HepG2 (cell line): ENCODE measurements at regions not wholly inside any gene's neighbourhood (a gene's known extent, or its start where the extent isn't known, plus 50 kb on each side); places are given as distances from the start of the nearest gene placed in this dataset.

Source experiments
- AHR ChIP-seq: IDR thresholded peaks from 2 replicates; pipeline ENCODE4 v1.6.1; 2018; ENCODE audit warnings: missing genetic modification reagents, missing compliant biosample characterization
- ATAD3A ChIP-seq: sonication (generic); formaldehyde crosslinking; IDR thresholded peaks from 2 replicates; pipeline ENCODE4 v1.4.0; 2020; ENCODE audit warnings: missing genetic modification reagents
- CBX1 ChIP-seq: IDR thresholded peaks from one replicate; pipeline ENCODE4 v1.6.1; 2016; ENCODE audit warnings: antibody characterized with exemption, low read depth
- ERF ChIP-seq: IDR thresholded peaks from 2 replicates; pipeline ENCODE4 v1.6.1; 2018; ENCODE audit warnings: missing biosample characterization, missing genetic modification reagents
- FOXC1 ChIP-seq: sonication (generic); formaldehyde crosslinking; IDR thresholded peaks from 2 replicates; pipeline ENCODE4 v1.8.0; 2022; ENCODE audit warnings: mild to moderate bottlenecking, missing genetic modification reagents, borderline replicate concordance
- HNF4A ChIP-seq: sonication (generic); formaldehyde crosslinking; IDR thresholded peaks from 2 replicates; pipeline ENCODE4 v1.4.0; 2020; ENCODE audit warnings: missing genetic modification reagents
- IKZF4 ChIP-seq: sonication (generic); formaldehyde crosslinking; IDR thresholded peaks from 2 replicates; pipeline ENCODE4 v1.5.1; 2020; ENCODE audit warnings: borderline replicate concordance, mild to moderate bottlenecking, low read depth, missing genetic modification reagents; ENCODE audit errors: not compliant biosample characterization
- KLF11 ChIP-seq: IDR thresholded peaks from 2 replicates; pipeline ENCODE4 v1.6.1; 2016; ENCODE audit warnings: missing compliant biosample characterization
- MAFG ChIP-seq: sonication (generic); formaldehyde crosslinking; IDR thresholded peaks from 2 replicates; pipeline ENCODE4 v1.5.1; 2020; ENCODE audit warnings: mild to moderate bottlenecking, missing genetic modification reagents
- NCOA1 ChIP-seq: sonication (generic); formaldehyde crosslinking; IDR thresholded peaks from 2 replicates; pipeline ENCODE4 v1.9.0; 2021; ENCODE audit warnings: missing genetic modification reagents
- NR2C2 ChIP-seq: sonication (generic); formaldehyde crosslinking; IDR thresholded peaks from 2 replicates; pipeline ENCODE4 v1.4.0; 2020; ENCODE audit warnings: missing genetic modification reagents, mild to moderate bottlenecking, moderate library complexity, borderline replicate concordance
- POLR2AphosphoS5 ChIP-seq: IDR thresholded peaks from 2 replicates; pipeline ENCODE4 v1.6.1; 2012; ENCODE audit warnings: low read depth, low read length
- REL ChIP-seq: sonication (generic); formaldehyde crosslinking; conservative IDR thresholded peaks from 2 replicates; pipeline ENCODE4 v1.8.0; 2022; ENCODE audit warnings: mild to moderate bottlenecking, missing genetic modification reagents, moderate library complexity
- TARDBP ChIP-seq: sonication (generic); formaldehyde crosslinking; IDR thresholded peaks from 2 replicates; pipeline ENCODE4 v1.8.0; 2022; ENCODE audit warnings: mild to moderate bottlenecking, missing genetic modification reagents
- TRIM24 ChIP-seq: sonication (generic); formaldehyde crosslinking; IDR thresholded peaks from 2 replicates; pipeline ENCODE4 v1.8.0; 2022; ENCODE audit warnings: mild to moderate bottlenecking, missing genetic modification reagents
- USF2 ChIP-seq, 2 experiments: sonication (generic) in 1 of 2; formaldehyde crosslinking in 1 of 2; IDR thresholded peaks; 2 replicates each; pipeline versions ENCODE4 v1.5.1 to v1.6.1; 2011 to 2020; ENCODE audit warnings: borderline replicate concordance in 1 of 2, low read depth in 1 of 2, low read length in 1 of 2, mild to moderate bottlenecking in 1 of 2, missing genetic modification reagents in 1 of 2, moderate library complexity in 1 of 2
- ZBTB3 ChIP-seq: sonication (generic); formaldehyde crosslinking; IDR thresholded peaks from 2 replicates; pipeline ENCODE4 v1.4.0; 2020; ENCODE audit warnings: low read depth, mild to moderate bottlenecking, moderate library complexity, missing genetic modification reagents, borderline replicate concordance
- ZFAT ChIP-seq: sonication (generic); formaldehyde crosslinking; conservative IDR thresholded peaks from 2 replicates; pipeline ENCODE4 v1.8.1; 2023; ENCODE audit warnings: missing genetic modification reagents, inconsistent platforms
- ZGPAT ChIP-seq: IDR thresholded peaks from 2 replicates; pipeline ENCODE4 v1.6.1; 2016; ENCODE audit warnings: mild to moderate bottlenecking
- ZKSCAN5 ChIP-seq: sonication (generic); formaldehyde crosslinking; IDR thresholded peaks from 2 replicates; pipeline ENCODE4 v1.5.1; 2020; ENCODE audit warnings: mild to moderate bottlenecking, missing genetic modification reagents
- ZNF367 ChIP-seq: sonication (generic); formaldehyde crosslinking; IDR thresholded peaks from 2 replicates; pipeline ENCODE4 v1.4.0; 2020; ENCODE audit warnings: missing genetic modification reagents, borderline replicate concordance
- ZNF709 ChIP-seq: sonication (generic); formaldehyde crosslinking; IDR thresholded peaks from 2 replicates; pipeline ENCODE4 v1.5.0; 2020; ENCODE audit warnings: mild to moderate bottlenecking, missing genetic modification reagents
- TF ChIP-seq, protein P1 (sequence below): sonication (generic); formaldehyde crosslinking; conservative IDR thresholded peaks from 2 replicates; pipeline ENCODE4 v1.8.0; 2022; ENCODE audit warnings: missing genetic modification reagents
- TF ChIP-seq, protein P2 (sequence below): sonication (generic); IDR thresholded peaks from 2 replicates; pipeline ENCODE4 v1.6.1; 2016; ENCODE audit warnings: low read depth, borderline replicate concordance

GRCh38 chr2:62568983-62569837 lies 63.2 kb upstream of the TMEM17 start (continued):
- no peak for TF ChIP-seq IKZF4
- TF ChIP-seq, protein P1, sequence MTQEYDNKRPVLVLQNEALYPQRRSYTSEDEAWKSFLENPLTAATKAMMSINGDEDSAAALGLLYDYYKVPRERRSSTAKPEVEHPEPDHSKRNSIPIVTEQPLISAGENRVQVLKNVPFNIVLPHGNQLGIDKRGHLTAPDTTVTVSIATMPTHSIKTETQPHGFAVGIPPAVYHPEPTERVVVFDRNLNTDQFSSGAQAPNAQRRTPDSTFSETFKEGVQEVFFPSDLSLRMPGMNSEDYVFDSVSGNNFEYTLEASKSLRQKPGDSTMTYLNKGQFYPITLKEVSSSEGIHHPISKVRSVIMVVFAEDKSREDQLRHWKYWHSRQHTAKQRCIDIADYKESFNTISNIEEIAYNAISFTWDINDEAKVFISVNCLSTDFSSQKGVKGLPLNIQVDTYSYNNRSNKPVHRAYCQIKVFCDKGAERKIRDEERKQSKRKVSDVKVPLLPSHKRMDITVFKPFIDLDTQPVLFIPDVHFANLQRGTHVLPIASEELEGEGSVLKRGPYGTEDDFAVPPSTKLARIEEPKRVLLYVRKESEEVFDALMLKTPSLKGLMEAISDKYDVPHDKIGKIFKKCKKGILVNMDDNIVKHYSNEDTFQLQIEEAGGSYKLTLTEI (CRISPR knock-in tag), result no peak
- no peak; the same call in 1 of the 2 replicates for TF ChIP-seq AHR (CRISPR knock-in tag)
- TF ChIP-seq CBX1, result no peak
- no peak for TF ChIP-seq NCOA1 (CRISPR knock-in tag)
- no peak for TF ChIP-seq MAFG
- TF ChIP-seq ERF (CRISPR knock-in tag), result peak; percentile 75; the same call in 1 of the 2 replicates
- TF ChIP-seq TARDBP (CRISPR knock-in tag), result 0 out of 2 replicates have a peak, but pooled peaks have one; percentile 30
- TF ChIP-seq HNF4A (CRISPR knock-in tag), result peak; percentile 90
- TF ChIP-seq ZKSCAN5 (CRISPR knock-in tag), result no peak
- no peak for TF ChIP-seq FOXC1 (CRISPR knock-in tag)
- TF ChIP-seq ZFAT (CRISPR knock-in tag), result no peak
- TF ChIP-seq, protein P2, sequence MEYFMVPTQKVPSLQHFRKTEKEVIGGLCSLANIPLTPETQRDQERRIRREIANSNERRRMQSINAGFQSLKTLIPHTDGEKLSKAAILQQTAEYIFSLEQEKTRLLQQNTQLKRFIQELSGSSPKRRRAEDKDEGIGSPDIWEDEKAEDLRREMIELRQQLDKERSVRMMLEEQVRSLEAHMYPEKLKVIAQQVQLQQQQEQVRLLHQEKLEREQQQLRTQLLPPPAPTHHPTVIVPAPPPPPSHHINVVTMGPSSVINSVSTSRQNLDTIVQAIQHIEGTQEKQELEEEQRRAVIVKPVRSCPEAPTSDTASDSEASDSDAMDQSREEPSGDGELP, result no peak
- TF ChIP-seq ZNF709 (CRISPR knock-in tag), result no peak
- no peak for TF ChIP-seq ZNF367 (CRISPR knock-in tag)
- TF ChIP-seq NR2C2 (CRISPR knock-in tag), result peak; percentile 62; the same call in 1 of the 2 replicates
- no peak for TF ChIP-seq ATAD3A (CRISPR knock-in tag)
- no peak for TF ChIP-seq TRIM24 (CRISPR knock-in tag)
- peak; percentile 85; the same call in 1 of the 2 replicates for TF ChIP-seq KLF11
- no peak for TF ChIP-seq ZBTB3
- no peak for TF ChIP-seq REL (CRISPR knock-in tag)
- TF ChIP-seq USF2 (IDR thresholded peaks at IDR 0.05; ENCODE audit: low read depth, low read length), result no peak
- no peak for TF ChIP-seq USF2 (CRISPR knock-in tag; IDR thresholded peaks at IDR 0.05; ENCODE audit: borderline replicate concordance)
- peak; percentile 23 for TF ChIP-seq POLR2AphosphoS5
- no peak for TF ChIP-seq ZGPAT
